ENCODE measurements at regions not wholly inside any gene's neighbourhood (a gene's known extent, or its start where the extent isn't known, plus 50 kb on each side); places are given as distances from the start of the nearest gene placed in this dataset.

GRCh38 chr3:182220013-182220412 is 508.3 kb downstream of the SOX2 start:
- no peak for DNase-seq (ENCODE audit: low spot score)

DNA sequence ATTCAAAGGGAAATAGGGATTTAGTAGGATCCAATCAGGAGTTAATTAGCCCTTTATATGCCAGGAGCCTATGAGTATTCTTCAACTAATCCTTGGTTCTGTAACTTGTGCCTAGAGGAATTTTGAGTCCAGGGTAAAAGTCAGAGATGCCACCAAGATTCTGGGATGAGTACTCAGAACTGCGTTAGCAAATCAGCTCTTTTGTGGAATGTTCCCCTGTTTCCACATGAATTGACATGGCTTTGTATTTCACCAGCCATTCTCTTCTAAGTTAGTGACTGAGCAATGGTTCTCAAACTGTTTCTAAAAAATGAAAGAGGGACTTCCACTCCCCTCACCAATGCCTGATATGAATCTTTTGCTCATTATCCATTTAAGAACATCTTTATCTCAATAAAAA is 508.7 kb downstream of the SOX2 start:
- DNase-seq (ENCODE audit: low spot score) = no peak

- DNase-seq (ENCODE audit: low spot score) = no peak
These were observed 515.3 kb downstream of the SOX2 start for GRCh38 chr3:182226995-182227394.

DNA sequence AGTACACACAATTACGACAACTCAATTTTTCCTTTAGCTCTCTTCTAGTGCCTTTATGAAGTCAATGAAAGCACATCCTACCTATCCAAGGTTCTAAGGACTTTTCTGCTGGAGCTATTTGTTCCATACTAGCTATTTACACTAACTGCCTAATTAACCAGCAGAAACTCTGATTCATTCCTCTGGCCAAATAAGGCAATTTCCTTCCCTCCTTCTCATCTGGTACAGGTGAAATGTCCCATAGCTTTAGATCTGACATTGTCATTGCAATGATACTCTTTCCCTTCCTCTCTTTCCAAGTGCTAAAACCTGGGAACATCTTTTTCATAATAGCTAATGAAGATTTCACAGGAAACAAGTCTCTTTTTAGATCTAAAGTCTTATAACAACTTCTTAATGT is 521.7 kb downstream of the SOX2 start:
- DNase-seq (ENCODE audit: low spot score) = no peak

DNA sequence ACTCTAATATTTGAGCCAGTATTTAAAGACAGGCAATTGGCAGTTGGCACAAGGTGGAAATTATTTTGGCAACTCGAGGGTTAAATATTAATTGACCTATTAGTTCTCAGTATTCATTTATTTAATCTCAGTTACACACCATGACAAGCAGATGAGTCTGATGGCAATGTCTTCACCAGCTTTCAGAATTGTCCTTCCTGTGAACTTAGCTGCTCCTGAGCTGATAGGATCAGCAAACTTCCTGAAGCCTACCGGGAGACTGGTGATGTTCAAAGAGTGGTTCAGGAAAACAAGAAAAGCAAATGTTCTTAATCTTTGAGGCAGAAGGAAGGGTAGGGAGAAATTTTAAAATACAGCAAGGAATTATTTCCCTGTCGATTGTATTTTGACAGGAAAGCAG is 522.2 kb downstream of the SOX2 start:
- no peak for DNase-seq (ENCODE audit: low spot score)

DNA sequence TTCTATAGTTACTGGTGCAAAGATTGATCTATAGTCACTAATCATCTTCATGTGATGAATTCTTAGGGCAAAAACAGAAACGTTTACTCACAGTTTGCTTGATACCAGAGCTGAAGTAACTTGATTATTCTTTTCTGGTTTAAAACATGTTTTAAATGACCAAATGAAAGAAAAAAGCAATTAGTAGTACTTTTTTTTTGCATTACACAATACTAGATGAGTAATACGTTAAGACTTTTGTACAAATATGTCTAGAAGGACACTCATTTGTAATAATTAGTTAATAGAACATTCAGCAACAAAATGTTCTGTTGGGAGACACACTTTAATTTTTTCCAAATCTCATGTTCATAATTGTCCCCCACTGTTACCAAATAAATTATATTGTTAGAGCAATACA is 523.2 kb downstream of the SOX2 start:
- DNase-seq (ENCODE audit: low spot score) = no peak

GRCh38 chr3:182235504-182235903 is 523.8 kb downstream of the SOX2 start:
- no peak for DNase-seq (ENCODE audit: low spot score)

- DNase-seq (ENCODE audit: low spot score) = no peak
These were observed 526.4 kb downstream of the SOX2 start for GRCh38 chr3:182238126-182238525.

DNA sequence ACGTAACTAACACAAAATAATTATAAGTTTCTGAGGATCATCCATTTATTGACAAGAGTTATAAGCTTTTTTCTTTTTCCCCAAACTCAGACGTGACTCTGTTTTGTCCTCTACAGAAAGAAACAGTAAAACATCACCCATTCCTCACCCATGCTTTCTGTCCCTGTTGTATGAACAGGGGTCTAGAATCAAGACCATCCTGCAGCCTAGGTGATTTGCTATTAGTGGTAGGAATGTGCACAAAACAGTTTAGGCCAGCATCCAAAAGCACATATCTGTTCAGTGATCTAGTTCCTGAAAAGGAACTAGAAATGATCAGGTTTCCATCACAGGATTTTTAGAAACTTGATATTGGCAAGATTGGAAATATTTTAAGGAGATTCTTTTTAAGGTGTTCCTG is 527.6 kb downstream of the SOX2 start:
- no peak for DNase-seq (ENCODE audit: low spot score)

- no peak for DNase-seq (ENCODE audit: low spot score)
These were observed 528.7 kb downstream of the SOX2 start for GRCh38 chr3:182240474-182240873.

- no peak for DNase-seq (ENCODE audit: low spot score)
These were observed 529.6 kb downstream of the SOX2 start for GRCh38 chr3:182241196-182241765.

- DNase-seq (ENCODE audit: low spot score) = no peak
These were observed 530.2 kb downstream of the SOX2 start for GRCh38 chr3:182241766-182242488.

GRCh38 chr3:182242489-182242942 is 530.8 kb downstream of the SOX2 start:
- no peak for DNase-seq (ENCODE audit: low spot score)

GRCh38 chr3:182243625-182244024 is 531.9 kb downstream of the SOX2 start:
- DNase-seq (ENCODE audit: low spot score) = no peak

DNA sequence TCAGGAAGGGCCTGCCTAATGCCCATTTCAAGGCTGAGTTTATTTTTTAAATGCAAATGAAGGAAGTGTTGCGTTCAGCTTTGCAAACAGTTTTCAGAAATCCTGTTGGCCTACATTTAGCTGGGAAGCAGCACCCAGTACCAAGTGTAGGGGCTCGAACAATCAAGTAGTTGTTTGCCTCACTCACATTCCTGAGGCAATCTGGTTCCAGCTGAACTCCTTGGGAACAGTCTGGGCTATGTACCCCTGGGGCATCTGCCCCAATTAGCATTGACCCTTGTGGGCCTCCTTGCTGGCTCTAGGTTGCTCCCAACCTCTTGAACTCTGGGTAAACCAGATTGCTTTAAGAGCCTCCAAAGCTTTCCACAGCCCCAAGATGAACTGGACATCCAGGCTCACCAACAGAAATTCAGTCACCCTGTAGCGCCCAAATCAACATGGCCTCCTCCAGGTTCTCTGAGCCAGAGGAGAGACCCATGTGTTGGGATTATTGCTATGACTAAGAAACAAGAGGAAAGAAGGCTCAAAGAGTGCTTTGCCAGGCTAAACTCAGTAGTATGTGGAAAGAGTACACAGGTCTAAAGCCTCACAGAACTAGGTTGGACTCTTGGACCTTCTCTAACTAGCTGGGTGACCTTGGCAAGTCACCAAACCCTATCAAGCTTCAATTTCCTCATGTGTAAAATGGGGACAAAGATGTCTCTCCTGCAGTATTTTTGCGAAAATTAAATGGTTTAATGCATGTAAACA is 532.7 kb downstream of the SOX2 start:
- DNase-seq (ENCODE audit: low spot score) = no peak

DNA sequence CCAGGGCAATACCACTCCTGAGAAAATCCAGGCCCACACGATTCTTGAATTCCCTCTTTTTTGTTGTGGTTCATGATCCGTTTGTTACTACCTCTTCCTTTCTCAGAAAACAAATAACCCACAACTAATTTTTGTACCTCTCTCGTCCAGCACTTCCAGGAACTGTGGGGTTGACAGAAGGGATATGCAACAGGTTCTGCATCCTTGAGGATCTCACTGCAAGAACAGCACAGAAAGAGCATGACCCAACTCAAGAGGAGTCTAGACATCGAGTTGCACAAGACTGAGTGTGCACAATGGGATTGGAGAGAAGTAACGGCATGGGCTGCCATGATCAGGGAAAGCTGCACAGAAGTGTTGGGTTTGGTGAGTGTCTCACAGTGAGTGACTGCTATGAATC is 533.3 kb downstream of the SOX2 start:
- no peak for DNase-seq (ENCODE audit: low spot score)

DNA sequence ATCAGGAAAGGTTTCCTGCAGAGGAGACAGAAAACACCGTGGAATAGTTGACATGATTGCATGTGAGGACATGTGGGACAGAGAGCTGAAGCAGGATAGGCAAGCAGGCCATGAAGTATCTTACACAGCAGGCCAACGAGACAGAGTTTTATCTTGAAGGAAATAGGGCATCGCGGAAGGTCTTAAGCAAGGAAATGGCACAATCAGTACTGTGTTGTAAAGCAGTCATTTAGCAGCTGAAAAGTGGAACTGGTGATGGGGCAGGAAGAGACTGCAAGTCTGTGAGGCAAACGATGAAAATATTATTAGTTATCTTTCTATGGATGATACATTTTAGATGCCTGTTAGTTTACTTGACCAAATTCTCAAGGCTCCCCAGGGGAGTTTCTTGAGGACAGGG is 535.1 kb downstream of the SOX2 start:
- DNase-seq (ENCODE audit: low spot score) = no peak

- DNase-seq (ENCODE audit: low spot score) = no peak
These were observed 536.7 kb downstream of the SOX2 start for GRCh38 chr3:182248349-182248880.

- no peak for DNase-seq (ENCODE audit: low spot score)
These were observed 540.5 kb upstream of the ATP11B start for GRCh38 chr3:182252802-182253201.

GRCh38 chr3:182255158-182255557 is 538.1 kb upstream of the ATP11B start:
- no peak for DNase-seq (ENCODE audit: low spot score)

DNA sequence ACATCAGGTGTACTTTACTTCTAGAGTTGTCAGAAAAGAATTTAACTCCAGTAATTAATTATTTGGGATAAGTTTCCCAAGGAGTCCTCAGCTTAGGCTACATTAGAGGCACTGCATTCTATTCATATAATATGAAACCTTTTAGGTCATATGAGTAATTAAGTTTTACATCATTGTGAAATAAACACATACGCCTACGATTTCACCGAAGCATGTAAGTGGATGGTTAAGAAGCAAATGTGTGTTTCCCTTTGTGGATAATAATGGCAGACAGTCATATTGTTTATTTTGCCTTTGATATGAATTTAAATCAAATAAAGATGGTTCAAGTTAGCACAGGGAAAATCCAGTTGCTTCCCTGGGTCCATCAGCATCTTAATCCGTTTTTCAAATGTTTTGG is 535.9 kb upstream of the ATP11B start:
- no peak for DNase-seq (ENCODE audit: low spot score)

DNA sequence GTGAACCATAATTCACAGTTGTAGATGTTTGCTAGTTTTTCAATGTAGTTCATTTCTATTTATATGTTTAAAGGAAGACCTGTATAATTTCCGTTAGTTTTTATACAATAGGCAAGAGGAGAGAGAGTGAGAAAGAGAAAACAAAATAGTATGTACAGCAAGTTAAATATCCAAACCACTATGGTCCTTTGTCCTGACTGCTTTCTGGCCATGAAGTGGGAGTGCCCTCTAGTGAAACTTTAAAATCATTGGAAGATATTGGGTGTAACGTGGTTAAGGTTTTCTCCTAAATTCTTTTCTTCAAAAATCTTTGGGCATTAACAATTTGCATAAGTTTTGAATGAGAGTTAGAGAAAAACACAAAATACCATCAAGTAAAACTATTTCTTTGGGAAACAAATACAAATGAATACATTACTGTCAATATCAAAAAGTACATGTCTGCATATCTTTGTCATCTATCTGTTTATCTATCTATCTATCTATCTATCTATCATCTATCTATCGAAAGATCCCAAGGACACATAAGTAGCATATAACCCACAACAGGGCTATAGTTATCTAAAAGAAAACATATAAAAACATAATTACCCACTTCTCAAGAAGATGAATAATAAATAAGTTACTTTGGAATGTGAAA is 534.6 kb upstream of the ATP11B start:
- no peak for DNase-seq (ENCODE audit: low spot score)

DNA sequence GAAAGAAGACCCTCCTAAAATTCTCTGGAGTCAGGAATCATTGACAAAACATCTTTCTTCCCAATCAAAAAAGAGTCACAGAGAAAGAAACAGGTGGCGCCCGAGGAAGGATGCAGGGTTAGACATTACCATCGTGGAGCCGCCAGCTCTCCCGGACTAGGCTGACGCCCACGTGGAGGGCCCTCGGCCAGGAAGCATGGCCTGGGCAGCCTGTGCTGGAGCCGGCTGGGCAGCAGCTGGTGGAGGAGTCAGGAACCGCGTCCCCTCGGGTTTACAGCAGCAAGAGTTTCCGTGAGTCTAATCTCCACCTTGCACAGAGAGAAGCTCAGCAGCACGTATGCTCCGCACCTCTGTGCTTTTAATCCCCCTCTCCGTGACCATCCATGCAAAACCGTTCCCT is 533.7 kb upstream of the ATP11B start:
- no peak for DNase-seq (ENCODE audit: low spot score)

Measured in hematopoietic multipotent progenitor cell treated with erythropoietin and hydrocortisone succinate and interleukin-3 and kit ligand, for 15 days (in vitro differentiated cells).